ACC112 (cell line): ENCODE measurements at regions not wholly inside any gene's neighbourhood (a gene's known extent, or its start where the extent isn't known, plus 50 kb on each side); places are given as distances from the start of the nearest gene placed in this dataset.

ENCODE experiments used
- H2AFZ ChIP-seq: fragments of 200-600 bp; sonication (generic); one replicate; pipeline ENCODE4 v1.6.0; 2017; ENCODE audit warnings: antibody characterized with exemption, low read length; ENCODE audit not compliant: unreplicated experiment
- H3K27ac ChIP-seq: fragments of 200-600 bp; sonication (generic); 2 replicates; pipeline ENCODE4 v1.5.1; 2014; ENCODE audit warnings: low read depth, mild to moderate bottlenecking, antibody characterized with exemption, low read length, moderate library complexity
- H3K27me3 ChIP-seq: fragments of 200-600 bp; sonication (generic); 2 replicates; pipeline ENCODE4 v1.6.1; 2014; ENCODE audit warnings: mild to moderate bottlenecking, antibody characterized with exemption, low read length, moderate library complexity, mixed read lengths; ENCODE audit not compliant: insufficient read depth
- H3K36me3 ChIP-seq: fragments of 200-600 bp; sonication (generic); 2 replicates; pipeline ENCODE4 v1.6.1; 2016; ENCODE audit warnings: mild to moderate bottlenecking, antibody characterized with exemption, low read length, moderate library complexity, mixed read lengths; ENCODE audit not compliant: insufficient read depth
- H3K4me1 ChIP-seq: fragments of 200-600 bp; sonication (generic); one replicate; pipeline ENCODE4 v1.6.1; 2016; ENCODE audit warnings: low read length, mixed read lengths; ENCODE audit not compliant: insufficient read depth, unreplicated experiment, control insufficient read depth
- H3K4me3 ChIP-seq: fragments of 200-600 bp; sonication (generic); 2 replicates; pipeline ENCODE4 v1.5.1; 2014; ENCODE audit warnings: mild to moderate bottlenecking, low read depth, low read length
- H3K79me2 ChIP-seq: fragments of 200-600 bp; sonication (generic); one replicate; pipeline ENCODE4 v1.6.0; 2016; ENCODE audit warnings: low read length; ENCODE audit not compliant: control insufficient read depth, unreplicated experiment, insufficient read depth

GRCh38 chr1:208511242-208511860, 267.2 kb upstream of the PLXNA2 start:
- no peaks in the 10 kb centered on the region for H3K4me1 ChIP-seq
- H3K36me3 ChIP-seq = no peaks in the 10 kb centered on the region
- H3K79me2 ChIP-seq = no peaks in the 10 kb centered on the region
- H3K27me3 ChIP-seq = no peaks in the 10 kb centered on the region
- no peak overlapping the region for H3K4me3 ChIP-seq
- H2AFZ ChIP-seq = no peak overlapping the region
- no peak overlapping the region for H3K27ac ChIP-seq

GRCh38 chr1:208513799-208514198, 269.6 kb upstream of the PLXNA2 start:
- Histone ChIP-seq H3K4me1 (no peaks in the 10 kb centered on the region), H3K27ac (no peak overlapping the region), H3K79me2 (no peaks in the 10 kb centered on the region), H2AFZ (no peak overlapping the region), H3K27me3 (no peaks in the 10 kb centered on the region), H3K4me3 (no peak overlapping the region), H3K36me3 (no peaks in the 10 kb centered on the region)

GRCh38 chr1:208515129-208515528, 270.9 kb upstream of the PLXNA2 start:
- Histone ChIP-seq H3K36me3 (no peaks in the 10 kb centered on the region), H3K27ac (no peak overlapping the region), H3K27me3 (no peaks in the 10 kb centered on the region), H3K4me1 (no peaks in the 10 kb centered on the region), H3K4me3 (no peak overlapping the region), H3K79me2 (no peaks in the 10 kb centered on the region), H2AFZ (no peak overlapping the region)

- Histone ChIP-seq H2AFZ (no peak overlapping the region), H3K4me1 (no peaks in the 10 kb centered on the region), H3K27ac (no peak overlapping the region), H3K79me2 (no peaks in the 10 kb centered on the region), H3K4me3 (no peak overlapping the region), H3K27me3 (no peaks in the 10 kb centered on the region), H3K36me3 (no peaks in the 10 kb centered on the region)
These were observed 272.6 kb upstream of the PLXNA2 start for GRCh38 chr1:208516780-208517179.

- Histone ChIP-seq H2AFZ (no peak overlapping the region), H3K27me3 (no peaks in the 10 kb centered on the region), H3K4me3 (no peak overlapping the region), H3K27ac (no peak overlapping the region), H3K36me3 (no peaks in the 10 kb centered on the region), H3K4me1 (no peaks in the 10 kb centered on the region), H3K79me2 (no peaks in the 10 kb centered on the region)
These were observed 276.4 kb upstream of the PLXNA2 start for GRCh38 chr1:208520438-208521099.

GRCh38 chr1:208521534-208521933, 277.4 kb upstream of the PLXNA2 start:
- no peaks in the 10 kb centered on the region for H3K79me2 ChIP-seq
- H3K4me3 ChIP-seq = no peak overlapping the region
- H2AFZ ChIP-seq = no peak overlapping the region
- no peak overlapping the region for H3K27ac ChIP-seq
- no peaks in the 10 kb centered on the region for H3K36me3 ChIP-seq
- no peaks in the 10 kb centered on the region for H3K4me1 ChIP-seq
- H3K27me3 ChIP-seq = no peaks in the 10 kb centered on the region

- no peaks in the 10 kb centered on the region for H3K27me3 ChIP-seq
- no peak overlapping the region for H3K27ac ChIP-seq
- H3K36me3 ChIP-seq = no peaks in the 10 kb centered on the region
- no peaks in the 10 kb centered on the region for H3K79me2 ChIP-seq
- no peak overlapping the region for H3K4me3 ChIP-seq
- H3K4me1 ChIP-seq = no peaks in the 10 kb centered on the region
- H2AFZ ChIP-seq = no peak overlapping the region
These were observed 278.8 kb upstream of the PLXNA2 start for GRCh38 chr1:208523007-208523406.

GRCh38 chr1:208524376-208524775, 280.2 kb upstream of the PLXNA2 start:
- Histone ChIP-seq H2AFZ (no peak overlapping the region), H3K36me3 (no peaks in the 10 kb centered on the region), H3K27me3 (no peaks in the 10 kb centered on the region), H3K79me2 (no peaks in the 10 kb centered on the region), H3K27ac (no peak overlapping the region), H3K4me3 (no peak overlapping the region), H3K4me1 (no peaks in the 10 kb centered on the region)

GRCh38 chr1:208524925-208525324, 280.7 kb upstream of the PLXNA2 start:
- Histone ChIP-seq H3K79me2 (no peaks in the 10 kb centered on the region), H2AFZ (no peak overlapping the region), H3K4me3 (no peak overlapping the region), H3K36me3 (no peaks in the 10 kb centered on the region), H3K27ac (no peak overlapping the region), H3K27me3 (no peaks in the 10 kb centered on the region), H3K4me1 (no peaks in the 10 kb centered on the region)

- H3K27me3 ChIP-seq = no peaks in the 10 kb centered on the region
- H3K4me1 ChIP-seq = no peaks in the 10 kb centered on the region
- no peaks in the 10 kb centered on the region for H3K36me3 ChIP-seq
- no peaks in the 10 kb centered on the region for H3K79me2 ChIP-seq
- no peak overlapping the region for H3K4me3 ChIP-seq
- no peak overlapping the region for H2AFZ ChIP-seq
- no peak overlapping the region for H3K27ac ChIP-seq
These were observed 281.2 kb upstream of the PLXNA2 start for GRCh38 chr1:208525417-208525816.

GRCh38 chr1:208526613-208527125, 282.5 kb upstream of the PLXNA2 start:
- Histone ChIP-seq H3K79me2 (no peaks in the 10 kb centered on the region), H3K27me3 (no peaks in the 10 kb centered on the region), H2AFZ (no peak overlapping the region), H3K4me1 (no peaks in the 10 kb centered on the region), H3K36me3 (no peaks in the 10 kb centered on the region), H3K27ac (no peak overlapping the region), H3K4me3 (no peak overlapping the region)
